ENCODE measurements at regions not wholly inside any gene's neighbourhood (a gene's known extent, or its start where the extent isn't known, plus 50 kb on each side); places are given as distances from the start of the nearest gene placed in this dataset.

- no peak for TF ChIP-seq TSHZ2 (CRISPR knock-in tag; IDR thresholded peaks at IDR 0.05)
- TF ChIP-seq CSDC2 (CRISPR knock-in tag; IDR thresholded peaks at IDR 0.05) = no peak
Measured at GRCh38 chr2:150569761-150570160, 82.3 kb upstream of the RND3 start (continued).

- peak; percentile 71 for ATAC-seq
- TF ChIP-seq POU6F1 (CRISPR knock-in tag; IDR thresholded peaks at IDR 0.05; ENCODE audit: borderline replicate concordance, low read depth) (peak; percentile 66; the same call in 1 of the 2 replicates), ZC3H10 (CRISPR knock-in tag; IDR thresholded peaks at IDR 0.05) (no peak), ISL1 (CRISPR knock-in tag; IDR thresholded peaks at IDR 0.05) (peak; percentile 84)
Measured at GRCh38 chr2:150567771-150568301, 80.4 kb upstream of the RND3 start.

- TF ChIP-seq CREB5 (CRISPR knock-in tag; IDR thresholded peaks at IDR 0.05; ENCODE audit: low read depth) (peak; percentile 60; the same call in 1 of the 2 replicates), TOX (CRISPR knock-in tag; IDR thresholded peaks at IDR 0.05; ENCODE audit: borderline replicate concordance) (no peak)
- no peak for ATAC-seq
Measured at GRCh38 chr2:150566289-150566688, 78.8 kb upstream of the RND3 start.

- no peak for ATAC-seq
- TF ChIP-seq ZC3H10 (CRISPR knock-in tag; IDR thresholded peaks at IDR 0.05) (no peak), TOX (CRISPR knock-in tag; IDR thresholded peaks at IDR 0.05; ENCODE audit: borderline replicate concordance) (no peak)
Measured at GRCh38 chr2:150561076-150561475, 73.6 kb upstream of the RND3 start.

GRCh38 chr2:150557020-150557600 lies 69.6 kb upstream of the RND3 start:
- ATAC-seq = no peak; the same call in 2 of the 3 replicates
- TF ChIP-seq ARNTL (CRISPR knock-in tag; IDR thresholded peaks at IDR 0.05; ENCODE audit: borderline replicate concordance, low read depth) (no peak), TSHZ2 (CRISPR knock-in tag; IDR thresholded peaks at IDR 0.05) (no peak), PPARA (CRISPR knock-in tag; IDR thresholded peaks at IDR 0.05; ENCODE audit: borderline replicate concordance) (no peak), ZNF565 (CRISPR knock-in tag; conservative IDR thresholded peaks at IDR 0.05; ENCODE audit: low read depth) (no peak), CREB5 (CRISPR knock-in tag; IDR thresholded peaks at IDR 0.05; ENCODE audit: low read depth) (no peak), OSR1 (CRISPR knock-in tag; IDR thresholded peaks at IDR 0.05) (no peak), PATZ1 (CRISPR knock-in tag; IDR thresholded peaks at IDR 0.05; ENCODE audit: borderline replicate concordance) (no peak), CSDC2 (CRISPR knock-in tag; IDR thresholded peaks at IDR 0.05) (no peak), TCF4 (CRISPR knock-in tag; IDR thresholded peaks at IDR 0.05; ENCODE audit: borderline replicate concordance) (no peak), BACH2 (CRISPR knock-in tag; IDR thresholded peaks at IDR 0.05; ENCODE audit: borderline replicate concordance) (no peak), ZC3H10 (CRISPR knock-in tag; IDR thresholded peaks at IDR 0.05) (no peak), ZFP30 (CRISPR knock-in tag; IDR thresholded peaks at IDR 0.05) (no peak), SNAI2 (CRISPR knock-in tag; IDR thresholded peaks at IDR 0.05) (no peak)
